ENCODE measurements at regions not wholly inside any gene's neighbourhood (a gene's known extent, or its start where the extent isn't known, plus 50 kb on each side); places are given as distances from the start of the nearest gene placed in this dataset.
"Not testable (repeated sequence)": the region's sequence is repeated elsewhere in the genome, so short reads cannot be mapped to it uniquely, and the experiment has no call there.

GRCh38 chr4:31239886-31240285 is 519.7 kb downstream of the PCDH7 start:
- Mint-ChIP-seq H3K4me1 (no peaks in the 10 kb centered on the region), H3K27me3 (no peaks in the 10 kb centered on the region), H3K36me3 (ENCODE audit: low read depth) (no peaks in the 10 kb centered on the region), H3K9me3 (peaks cover 10% of the 10 kb centered on the region), H3K27ac (no peak overlapping the region), H3K4me3 (no peak overlapping the region)
- intact Hi-C loops (cut with micrococcal nuclease), result no loop called here
- no peak for DNase-seq

- DNase-seq, result no peak
- Mint-ChIP-seq H3K27ac (no peak overlapping the region), H3K4me1 (no peaks in the 10 kb centered on the region), H3K27me3 (no peaks in the 10 kb centered on the region), H3K9me3 (peaks cover 5% of the 10 kb centered on the region), H3K36me3 (ENCODE audit: low read depth) (no peaks in the 10 kb centered on the region), H3K4me3 (no peak overlapping the region)
- intact Hi-C loops (cut with micrococcal nuclease), result no loop called here
Measured at GRCh38 chr4:31241504-31242106, 521.4 kb downstream of the PCDH7 start.

GRCh38 chr4:31246856-31247255 is 526.7 kb downstream of the PCDH7 start:
- intact Hi-C loops (cut with micrococcal nuclease), result no loop called here
- no peak overlapping the region for H3K4me3 Mint-ChIP-seq
- H3K27ac Mint-ChIP-seq, result no peak overlapping the region
- no peaks in the 10 kb centered on the region for H3K27me3 Mint-ChIP-seq
- H3K4me1 Mint-ChIP-seq, result no peaks in the 10 kb centered on the region
- H3K36me3 Mint-ChIP-seq (ENCODE audit: low read depth), result no peaks in the 10 kb centered on the region
- peaks cover 5% of the 10 kb centered on the region for H3K9me3 Mint-ChIP-seq
- DNase-seq, result no peak

- no peaks in the 10 kb centered on the region for H3K36me3 Mint-ChIP-seq (ENCODE audit: low read depth)
- H3K27ac Mint-ChIP-seq, result no peak overlapping the region
- peaks cover 10% of the 10 kb centered on the region for H3K9me3 Mint-ChIP-seq
- intact Hi-C loops (cut with micrococcal nuclease), result no loop called here
- H3K4me1 Mint-ChIP-seq, result no peaks in the 10 kb centered on the region
- H3K4me3 Mint-ChIP-seq, result no peak overlapping the region
- no peaks in the 10 kb centered on the region for H3K27me3 Mint-ChIP-seq
- DNase-seq, result no peak
Measured at GRCh38 chr4:31259119-31259518, 539.0 kb downstream of the PCDH7 start.

- H3K36me3 Mint-ChIP-seq (ENCODE audit: low read depth), result no peaks in the 10 kb centered on the region
Measured at GRCh38 chr4:31261632-31262031, 541.5 kb downstream of the PCDH7 start.

GRCh38 chr4:31266094-31266493 is 545.9 kb downstream of the PCDH7 start:
- intact Hi-C loops (cut with micrococcal nuclease); DNase-seq; H3K9me3 Mint-ChIP-seq; H3K4me3 Mint-ChIP-seq; H3K27me3 Mint-ChIP-seq; H3K27ac Mint-ChIP-seq; H3K4me1 Mint-ChIP-seq; H3K36me3 Mint-ChIP-seq (ENCODE audit: low read depth): not testable (repeated sequence)

More at GRCh38 chr4:31261632-31262031, 541.5 kb downstream of the PCDH7 start:
- H3K4me3 Mint-ChIP-seq, result no peak overlapping the region
- intact Hi-C loops (cut with micrococcal nuclease), result no loop called here
- no peak overlapping the region for H3K27ac Mint-ChIP-seq
- H3K27me3 Mint-ChIP-seq, result no peaks in the 10 kb centered on the region
- peaks cover 8% of the 10 kb centered on the region for H3K9me3 Mint-ChIP-seq
- no peak for DNase-seq
- H3K4me1 Mint-ChIP-seq, result no peaks in the 10 kb centered on the region

GRCh38 chr4:31272331-31273061 is 552.3 kb downstream of the PCDH7 start:
- H3K27me3 Mint-ChIP-seq, result no peaks in the 10 kb centered on the region
- H3K36me3 Mint-ChIP-seq (ENCODE audit: low read depth), result no peaks in the 10 kb centered on the region
- no peak overlapping the region for H3K27ac Mint-ChIP-seq
- no peak for DNase-seq
- intact Hi-C loops (cut with micrococcal nuclease), result no loop called here
- peaks cover 5% of the 10 kb centered on the region for H3K9me3 Mint-ChIP-seq
- no peaks in the 10 kb centered on the region for H3K4me1 Mint-ChIP-seq
- H3K4me3 Mint-ChIP-seq, result no peak overlapping the region

- H3K27me3 Mint-ChIP-seq, result no peaks in the 10 kb centered on the region
- no peak overlapping the region for H3K4me3 Mint-ChIP-seq
- H3K4me1 Mint-ChIP-seq, result no peaks in the 10 kb centered on the region
- H3K9me3 Mint-ChIP-seq, result peaks cover 8% of the 10 kb centered on the region
- no peak overlapping the region for H3K27ac Mint-ChIP-seq
- intact Hi-C loops (cut with micrococcal nuclease), result no loop called here
- DNase-seq, result no peak
- H3K36me3 Mint-ChIP-seq (ENCODE audit: low read depth), result no peaks in the 10 kb centered on the region
Measured at GRCh38 chr4:31275906-31276305, 555.7 kb downstream of the PCDH7 start.

- intact Hi-C loops (cut with micrococcal nuclease), result no loop called here
- no peak for DNase-seq
- Mint-ChIP-seq H3K27ac (no peak overlapping the region), H3K4me3 (no peak overlapping the region), H3K27me3 (no peaks in the 10 kb centered on the region), H3K9me3 (no peaks in the 10 kb centered on the region), H3K4me1 (no peaks in the 10 kb centered on the region), H3K36me3 (ENCODE audit: low read depth) (no peaks in the 10 kb centered on the region)
Measured at GRCh38 chr4:31283679-31284078, 563.5 kb downstream of the PCDH7 start.

- no peak for DNase-seq
- Mint-ChIP-seq H3K4me3 (no peak overlapping the region), H3K4me1 (no peaks in the 10 kb centered on the region), H3K36me3 (ENCODE audit: low read depth) (no peaks in the 10 kb centered on the region), H3K27ac (no peak overlapping the region), H3K27me3 (no peaks in the 10 kb centered on the region), H3K9me3 (peaks cover 3% of the 10 kb centered on the region)
- intact Hi-C loops (cut with micrococcal nuclease), result no loop called here
Measured at GRCh38 chr4:31290836-31291235, 570.7 kb downstream of the PCDH7 start.

- no peak overlapping the region for H3K4me3 Mint-ChIP-seq
- H3K4me1 Mint-ChIP-seq, result no peaks in the 10 kb centered on the region
- H3K27ac Mint-ChIP-seq, result no peak overlapping the region
- DNase-seq, result no peak
- H3K9me3 Mint-ChIP-seq, result peaks cover 3% of the 10 kb centered on the region
- H3K36me3 Mint-ChIP-seq (ENCODE audit: low read depth), result no peaks in the 10 kb centered on the region
- no peaks in the 10 kb centered on the region for H3K27me3 Mint-ChIP-seq
- intact Hi-C loops (cut with micrococcal nuclease), result no loop called here
Measured at GRCh38 chr4:31291238-31291637, 571.1 kb downstream of the PCDH7 start.

- Mint-ChIP-seq H3K9me3 (peaks cover 7% of the 10 kb centered on the region), H3K4me3 (no peak overlapping the region), H3K27me3 (no peaks in the 10 kb centered on the region), H3K36me3 (ENCODE audit: low read depth) (no peaks in the 10 kb centered on the region), H3K27ac (no peak overlapping the region), H3K4me1 (no peaks in the 10 kb centered on the region)
- intact Hi-C loops (cut with micrococcal nuclease), result no loop called here
- no peak for DNase-seq
Measured at GRCh38 chr4:31294655-31295480, 574.7 kb downstream of the PCDH7 start.

- intact Hi-C loops (cut with micrococcal nuclease), result no loop called here
- DNase-seq, result no peak
- H3K36me3 Mint-ChIP-seq (ENCODE audit: low read depth), result no peaks in the 10 kb centered on the region
- H3K27ac Mint-ChIP-seq, result no peak overlapping the region
- H3K27me3 Mint-ChIP-seq, result no peaks in the 10 kb centered on the region
- H3K4me1 Mint-ChIP-seq, result no peaks in the 10 kb centered on the region
- H3K4me3 Mint-ChIP-seq, result no peak overlapping the region
- peaks cover 7% of the 10 kb centered on the region for H3K9me3 Mint-ChIP-seq
Measured at GRCh38 chr4:31298737-31299136, 578.6 kb downstream of the PCDH7 start.

GRCh38 chr4:31307029-31307428 is 586.9 kb downstream of the PCDH7 start:
- Mint-ChIP-seq H3K4me3 (no peak overlapping the region), H3K4me1 (no peaks in the 10 kb centered on the region), H3K36me3 (ENCODE audit: low read depth) (no peaks in the 10 kb centered on the region), H3K27ac (no peak overlapping the region), H3K27me3 (no peaks in the 10 kb centered on the region), H3K9me3 (peaks cover 9% of the 10 kb centered on the region)
- DNase-seq, result no peak
- intact Hi-C loops (cut with micrococcal nuclease), result no loop called here
